GM23338 (cell line): ENCODE measurements at regions not wholly inside any gene's neighbourhood (a gene's known extent, or its start where the extent isn't known, plus 50 kb on each side); places are given as distances from the start of the nearest gene placed in this dataset.

Experiments used
- ATAC-seq: fragments of 200-7000 bp; cut with Tn5 transposase; 3 replicates; pipeline ENCODE4 v1.9.1; 2020
- DNase-seq: peaks from one replicate; pipeline ENCODE4 v3.0.0-alpha.2; 2015; ENCODE audit warnings: low spot score
- H2AFZ ChIP-seq: fragments of 200-600 bp; sonication (generic); 2 replicates; pipeline ENCODE4 v1.8.0; 2016; ENCODE audit warnings: antibody characterized with exemption, mild to moderate bottlenecking, moderate library complexity
- H3F3A ChIP-seq: fragments of 200-600 bp; sonication (generic); replicated peaks from 2 replicates; pipeline ENCODE4 v1.8.0; 2017; ENCODE audit warnings: antibody characterized with exemption, mixed run types, low read depth
- H3K27ac ChIP-seq: fragments of 200-600 bp; sonication (generic); 2 replicates; pipeline ENCODE4 v1.6.1; 2016; ENCODE audit warnings: low read depth
- H3K27me3 ChIP-seq: fragments of 200-600 bp; sonication (generic); 2 replicates; pipeline ENCODE4 v1.8.0; 2016; ENCODE audit warnings: mild to moderate bottlenecking, mixed run types, moderate library complexity; ENCODE audit not compliant: insufficient read depth
- H3K36me3 ChIP-seq: fragments of 200-600 bp; sonication (generic); 2 replicates; pipeline ENCODE4 v1.8.0; 2016; ENCODE audit warnings: mild to moderate bottlenecking; ENCODE audit not compliant: insufficient read depth
- H3K4me1 ChIP-seq: fragments of 200-600 bp; sonication (generic); 2 replicates; pipeline ENCODE4 v1.8.0; 2016; ENCODE audit warnings: mild to moderate bottlenecking, moderate library complexity; ENCODE audit not compliant: insufficient read depth
- H3K4me2 ChIP-seq: fragments of 200-600 bp; sonication (generic); 2 replicates; pipeline ENCODE4 v1.7.1; 2017; ENCODE audit warnings: mixed run types
- H3K4me3 ChIP-seq: fragments of 200-600 bp; sonication (generic); 2 replicates; pipeline ENCODE4 v1.6.1; 2016; ENCODE audit warnings: mixed run types
- H3K79me2 ChIP-seq: fragments of 200-600 bp; sonication (generic); replicated peaks from 2 replicates; pipeline ENCODE4 v1.8.0; 2017; ENCODE audit warnings: mild to moderate bottlenecking; ENCODE audit not compliant: insufficient read depth
- H3K9me2 ChIP-seq: fragments of 200-600 bp; sonication (generic); 2 replicates; pipeline ENCODE4 v1.8.0; 2017; ENCODE audit not compliant: insufficient read depth
- H4K20me1 ChIP-seq: fragments of 200-600 bp; sonication (generic); replicated peaks from 2 replicates; pipeline ENCODE4 v1.8.0; 2017; ENCODE audit warnings: mild to moderate bottlenecking; ENCODE audit not compliant: insufficient read depth
- H3K27ac Mint-ChIP-seq: 2 replicates; pipeline ENCODE4 v1.8.0; 2020; ENCODE audit warnings: inconsistent platforms, mild to moderate bottlenecking, moderate library complexity, mixed read lengths
- H3K27me3 Mint-ChIP-seq: 3 replicates; pipeline ENCODE4 v1.8.0; 2022; ENCODE audit warnings: low read depth, mild to moderate bottlenecking, moderate library complexity, mixed read lengths, inconsistent platforms; ENCODE audit not compliant: insufficient read depth, poor library complexity
- H3K36me3 Mint-ChIP-seq: 3 replicates; pipeline ENCODE4 v1.8.0; 2021; ENCODE audit warnings: low read depth, mild to moderate bottlenecking, inconsistent platforms, moderate library complexity, mixed read lengths
- H3K4me1 Mint-ChIP-seq: 3 replicates; pipeline ENCODE4 v1.8.0; 2020; ENCODE audit warnings: mild to moderate bottlenecking, inconsistent platforms, mixed read lengths
- H3K4me3 Mint-ChIP-seq: 3 replicates; pipeline ENCODE4 v1.8.0; 2021; ENCODE audit warnings: moderate library complexity, mild to moderate bottlenecking, inconsistent platforms, mixed read lengths
- H3K9me3 Mint-ChIP-seq: 3 replicates; pipeline ENCODE4 v1.8.0; 2020; ENCODE audit warnings: moderate library complexity, mild to moderate bottlenecking, inconsistent platforms, mixed read lengths
- CREB1 ChIP-seq: fragments of 250-450 bp; sonication (Bioruptor Pico); IDR thresholded peaks from 2 replicates; pipeline ENCODE4 v1.5.0; 2020; ENCODE audit warnings: low read depth, mild to moderate bottlenecking, moderate library complexity
- CTCF ChIP-seq, 2 experiments: fragments of 200-600 bp in 1 of 2; sonication (generic) in 1 of 2; conservative IDR thresholded peaks; 2 replicates each; pipeline versions ENCODE4 v1.5.1 to v1.6.1; 2016 to 2017; ENCODE audit warnings: antibody characterized with exemption in 2 of 2, low read depth in 2 of 2, mild to moderate bottlenecking in 2 of 2, moderate library complexity in 1 of 2
- ETS1 ChIP-seq: IDR thresholded peaks from 2 replicates; pipeline ENCODE4 v1.6.1; 2016; ENCODE audit warnings: antibody characterized with exemption
- EZH2 ChIP-seq: fragments of 200-600 bp; sonication (generic); IDR thresholded peaks from one replicate; pipeline ENCODE4 v1.8.0; 2017; ENCODE audit warnings: antibody characterized with exemption, mild to moderate bottlenecking, low read depth; ENCODE audit not compliant: unreplicated experiment
- EZH2phosphoT487 ChIP-seq: fragments of 200-600 bp; sonication (generic); IDR thresholded peaks from one replicate; pipeline ENCODE4 v1.8.1; 2018; ENCODE audit warnings: antibody characterized with exemption; ENCODE audit not compliant: unreplicated experiment
- JUNB ChIP-seq: IDR thresholded peaks from one replicate; pipeline ENCODE4 v1.6.1; 2016; ENCODE audit warnings: antibody characterized with exemption; ENCODE audit not compliant: unreplicated experiment
- NANOG ChIP-seq: IDR thresholded peaks from 2 replicates; pipeline ENCODE4 v1.6.1; 2016; ENCODE audit warnings: antibody characterized with exemption, borderline replicate concordance
- POLR2AphosphoS5 ChIP-seq: IDR thresholded peaks from 2 replicates; pipeline ENCODE4 v1.6.1; 2016; ENCODE audit warnings: antibody characterized with exemption, low read depth
- REST ChIP-seq: IDR thresholded peaks from one replicate; pipeline ENCODE4 v1.6.1; 2018; ENCODE audit warnings: antibody characterized with exemption; ENCODE audit not compliant: unreplicated experiment
- STAT1 ChIP-seq: IDR thresholded peaks from one replicate; pipeline ENCODE4 v1.6.1; 2016; ENCODE audit warnings: antibody characterized with exemption; ENCODE audit not compliant: unreplicated experiment
- ZNF114 ChIP-seq: fragments of 250-450 bp; sonication (Bioruptor Pico); IDR thresholded peaks from 2 replicates; pipeline ENCODE4 v1.5.0; 2020; ENCODE audit warnings: mild to moderate bottlenecking, moderate library complexity
- ZNF331 ChIP-seq: fragments of 250-450 bp; sonication (Bioruptor Pico); IDR thresholded peaks from 2 replicates; pipeline ENCODE4 v1.5.0; 2020; ENCODE audit warnings: low read depth, mild to moderate bottlenecking, moderate library complexity
- ZNF462 ChIP-seq: fragments of 250-450 bp; sonication (Bioruptor Pico); IDR thresholded peaks from 2 replicates; pipeline ENCODE4 v1.5.0; 2020; ENCODE audit warnings: mild to moderate bottlenecking, moderate library complexity

- ATAC-seq = no peak
- Histone ChIP-seq H3F3A (no peaks in the 10 kb centered on the region), H3K4me1 (no peaks in the 10 kb centered on the region), H3K4me2 (no peak overlapping the region), H4K20me1 (no peaks in the 10 kb centered on the region), H2AFZ (no peak overlapping the region; the same call in 1 of the 2 replicates), H3K27me3 (no peaks in the 10 kb centered on the region), H3K9me2 (0 out of 2 replicates have a peak, but pooled peaks cover 4% of the 10 kb centered on the region), H3K4me3 (no peak overlapping the region), H3K27ac (no peak overlapping the region), H3K79me2 (no peaks in the 10 kb centered on the region), H3K36me3 (no peaks in the 10 kb centered on the region)
- peaks cover 1% of the 10 kb centered on the region for H3K27me3 Mint-ChIP-seq
- no peaks in the 10 kb centered on the region for H3K9me3 Mint-ChIP-seq
- H3K4me3 Mint-ChIP-seq = no peak overlapping the region
- no peak for TF ChIP-seq STAT1
- no peak for TF ChIP-seq ZNF114 (CRISPR knock-in tag)
- no peak for TF ChIP-seq ZNF462 (CRISPR knock-in tag)
- TF ChIP-seq NANOG = no peak
- no peak for TF ChIP-seq REST
- no peak for TF ChIP-seq CREB1 (CRISPR knock-in tag)
- TF ChIP-seq EZH2phosphoT487 = no peak
- TF ChIP-seq POLR2AphosphoS5 = no peak
- no peak for TF ChIP-seq EZH2
- no peak for TF ChIP-seq ZNF331
- TF ChIP-seq CTCF (conservative IDR thresholded peaks at IDR 0.05; ENCODE audit: low read depth in 2 of 2) = no peak
- no peak for TF ChIP-seq ETS1
- TF ChIP-seq JUNB = no peak
- H3K4me1 Mint-ChIP-seq = no peaks in the 10 kb centered on the region
- no peaks in the 10 kb centered on the region for H3K36me3 Mint-ChIP-seq
- no peak for DNase-seq
- no peak overlapping the region for H3K27ac Mint-ChIP-seq
Observed at GRCh38 chr10:4058514-4059029, 273.6 kb upstream of the KLF6 start.
